ENCODE measurements at regions not wholly inside any gene's neighbourhood (a gene's known extent, or its start where the extent isn't known, plus 50 kb on each side); places are given as distances from the start of the nearest gene placed in this dataset.

- Histone ChIP-seq H3K4me1 (ENCODE audit: control insufficient read depth in 2 of 2, insufficient read depth in 2 of 2, low read length in 2 of 2) (no peaks in the 10 kb centered on the region), H3K9me3 (ENCODE audit: control extremely low read depth in 1 of 3, control insufficient read depth in 2 of 3, insufficient read depth in 1 of 3, low read length in 2 of 3) (peaks cover 0 to 6% (median 0%) of the 10 kb centered on the region in 3 donors), H3K27me3 (replicated peaks in 1 of 4; ENCODE audit: control extremely low read depth in 1 of 4, control insufficient read depth in 3 of 4, insufficient read depth in 4 of 4, low read length in 3 of 4) (no peaks in the 10 kb centered on the region), H3K27ac (ENCODE audit: low read length in 2 of 2) (no peak overlapping the region), H3K4me3 (ENCODE audit: control extremely low read depth in 1 of 5, extremely low read depth in 1 of 5, insufficient read depth in 1 of 5, low read depth in 2 of 5, low read length in 4 of 5) (no peak overlapping the region), H3K4me2 (replicated peaks; ENCODE audit: low read depth, low read length, poor library complexity, severe bottlenecking) (no peak overlapping the region), H2AFZ (ENCODE audit: insufficient read depth, low read depth, low read length, poor library complexity, severe bottlenecking) (no peak overlapping the region), H4K20me1 (ENCODE audit: control insufficient read depth, insufficient read depth, low read length, poor library complexity, severe bottlenecking) (no peaks in the 10 kb centered on the region), H3K79me2 (ENCODE audit: control insufficient read depth, insufficient read depth, low read length) (no peaks in the 10 kb centered on the region), H3K9ac (ENCODE audit: low read length) (no peak overlapping the region), H3K36me3 (replicated peaks in 1 of 2; ENCODE audit: control extremely low read depth in 1 of 2, control insufficient read depth in 1 of 2, extremely low read depth in 1 of 2, insufficient read depth in 2 of 2, low read length in 1 of 2) (no peaks in the 10 kb centered on the region)
- TF ChIP-seq CTCF (IDR thresholded peaks at IDR 0.05): no peak
- TF ChIP-seq EZH2 (IDR thresholded peaks at IDR 0.05; ENCODE audit: borderline replicate concordance, insufficient read depth, low read depth, low read length, poor library complexity, severe bottlenecking): no peak
- intact Hi-C loops (cut with micrococcal nuclease): no loop called here
- ChIA-PET CTCF (no interaction called here), POLR2A (no interaction called here)
- no peak for DNase-seq
- Mint-ChIP-seq H3K9me3 (ENCODE audit: insufficient read depth) (no peaks in the 10 kb centered on the region), H3K27ac (no peak overlapping the region), H3K4me3 (no peak overlapping the region), H3K4me1 (no peaks in the 10 kb centered on the region), H3K27me3 (no peaks in the 10 kb centered on the region)
- ATAC-seq (ENCODE audit: low read depth): no peak
- 84% methylated on average over 14 of the region's 19 CpGs for WGBS (ENCODE audit: insufficient coverage)
These were observed 109.9 kb downstream of the IRX5 start for GRCh38 chr16:55040366-55041086.

DNA sequence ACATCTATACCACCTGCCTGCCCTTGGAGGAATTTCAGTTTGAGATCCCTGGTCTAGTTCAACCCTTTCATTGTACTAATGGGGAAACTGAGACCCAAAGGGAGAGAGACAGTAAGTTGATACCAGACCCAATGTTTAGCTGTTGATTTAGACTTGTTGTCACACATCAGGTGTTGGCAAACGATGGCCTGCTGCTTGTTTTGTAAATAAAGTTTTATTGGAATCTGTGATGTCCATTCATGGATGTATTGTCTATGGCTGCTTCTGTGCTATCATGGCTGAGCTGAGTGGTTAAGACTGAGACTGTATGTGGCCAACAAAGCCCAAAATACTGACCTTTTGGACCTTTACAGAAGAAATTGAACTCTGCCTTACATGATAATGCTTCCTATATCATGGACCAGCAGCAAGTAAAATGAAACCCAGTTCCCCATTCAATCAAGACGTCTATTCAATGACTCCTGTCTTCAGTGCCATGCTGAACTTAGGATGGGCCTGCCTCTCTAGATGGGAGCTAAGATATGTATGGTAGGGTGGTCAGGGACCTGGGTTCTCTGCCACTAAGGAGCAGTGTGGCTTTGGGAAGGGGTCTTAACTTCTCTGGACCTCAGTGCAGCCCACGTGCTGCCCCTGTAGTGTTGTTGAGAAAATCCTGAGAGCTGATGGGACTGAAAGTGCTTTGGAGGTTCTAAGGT lies 111.0 kb downstream of the IRX5 start:
- intact Hi-C loops (cut with micrococcal nuclease): no loop called here
- no peaks in the 10 kb centered on the region for H3K9me3 Mint-ChIP-seq (ENCODE audit: insufficient read depth)
- Histone ChIP-seq H3K4me2 (replicated peaks; ENCODE audit: low read depth, low read length, poor library complexity, severe bottlenecking) (no peak overlapping the region), H3K4me3 (ENCODE audit: control extremely low read depth in 1 of 5, extremely low read depth in 1 of 5, insufficient read depth in 1 of 5, low read depth in 2 of 5, low read length in 4 of 5) (no peak overlapping the region), H3K36me3 (replicated peaks in 1 of 2; ENCODE audit: control extremely low read depth in 1 of 2, control insufficient read depth in 1 of 2, extremely low read depth in 1 of 2, insufficient read depth in 2 of 2, low read length in 1 of 2) (no peaks in the 10 kb centered on the region), H3K9me3 (ENCODE audit: control extremely low read depth in 1 of 3, control insufficient read depth in 2 of 3, insufficient read depth in 1 of 3, low read length in 2 of 3) (peaks cover 0 to 6% (median 0%) of the 10 kb centered on the region in 3 donors), H3K4me1 (ENCODE audit: control insufficient read depth in 2 of 2, insufficient read depth in 2 of 2, low read length in 2 of 2) (no peaks in the 10 kb centered on the region), H4K20me1 (ENCODE audit: control insufficient read depth, insufficient read depth, low read length, poor library complexity, severe bottlenecking) (no peaks in the 10 kb centered on the region), H3K27me3 (replicated peaks in 1 of 4; ENCODE audit: control extremely low read depth in 1 of 4, control insufficient read depth in 3 of 4, insufficient read depth in 4 of 4, low read length in 3 of 4) (no peaks in the 10 kb centered on the region), H3K9ac (ENCODE audit: low read length) (no peak overlapping the region), H3K27ac (ENCODE audit: low read length in 2 of 2) (no peak overlapping the region), H2AFZ (ENCODE audit: insufficient read depth, low read depth, low read length, poor library complexity, severe bottlenecking) (no peak overlapping the region), H3K79me2 (ENCODE audit: control insufficient read depth, insufficient read depth, low read length) (no peaks in the 10 kb centered on the region)
- CTCF ChIA-PET: no interaction called here
- no peak overlapping the region for H3K4me3 Mint-ChIP-seq
- ATAC-seq (ENCODE audit: low read depth): no peak
- POLR2A ChIA-PET: no interaction called here
- no peaks in the 10 kb centered on the region for H3K27me3 Mint-ChIP-seq
- H3K27ac Mint-ChIP-seq: no peak overlapping the region
- H3K4me1 Mint-ChIP-seq: no peaks in the 10 kb centered on the region
- WGBS (ENCODE audit: insufficient coverage): 86% methylated on average over 1 of the region's 3 CpGs
- TF ChIP-seq CTCF (IDR thresholded peaks at IDR 0.05) (no peak), EZH2 (IDR thresholded peaks at IDR 0.05; ENCODE audit: borderline replicate concordance, insufficient read depth, low read depth, low read length, poor library complexity, severe bottlenecking) (no peak)
- no peak for DNase-seq
